Cerebellar cortex (tissue), 1 donor: ENCODE measurements at regions not wholly inside any gene's neighbourhood (a gene's known extent, or its start where the extent isn't known, plus 50 kb on each side); places are given as distances from the start of the nearest gene placed in this dataset.
"Not testable (repeated sequence)": the region's sequence is repeated elsewhere in the genome, so short reads cannot be mapped to it uniquely, and the experiment has no call there.

ENCODE experiments used
- DNase-seq: peaks from one replicate; pipeline ENCODE4 v3.0.0-alpha.2; 2015; ENCODE audit warnings: low spot score

- DNase-seq = no peak
Observed at GRCh38 chr4:111143510-111143909, 520.6 kb upstream of the PITX2 start.

GRCh38 chr4:111154934-111155333 is 532.1 kb upstream of the PITX2 start:
- no peak for DNase-seq

- DNase-seq = not testable (repeated sequence)
Observed at GRCh38 chr4:111164556-111164955, 541.7 kb upstream of the PITX2 start.

- DNase-seq = no peak
Observed at GRCh38 chr4:111174331-111174730, 551.5 kb upstream of the PITX2 start.

- DNase-seq = no peak
Observed at GRCh38 chr4:111178231-111178630, 555.4 kb upstream of the PITX2 start.

- no peak for DNase-seq
Observed at GRCh38 chr4:111187108-111187507, 564.2 kb upstream of the PITX2 start.

GRCh38 chr4:111198446-111198845 is 575.6 kb upstream of the PITX2 start:
- DNase-seq = no peak

- DNase-seq = no peak
Observed at GRCh38 chr4:111204797-111205196, 581.9 kb upstream of the PITX2 start.

GRCh38 chr4:111208970-111209369 is 586.1 kb upstream of the PITX2 start:
- no peak for DNase-seq

GRCh38 chr4:111209706-111210105 is 586.8 kb upstream of the PITX2 start:
- DNase-seq = no peak

- DNase-seq = no peak
Observed at GRCh38 chr4:111210595-111210994, 587.7 kb upstream of the PITX2 start.

- no peak for DNase-seq
Observed at GRCh38 chr4:111213531-111213930, 590.7 kb upstream of the PITX2 start.

- DNase-seq = no peak
Observed at GRCh38 chr4:111214371-111214770, 591.5 kb upstream of the PITX2 start.

- DNase-seq = no peak
Observed at GRCh38 chr4:111215755-111216154, 592.9 kb upstream of the PITX2 start.

GRCh38 chr4:111216791-111217190 is 593.9 kb upstream of the PITX2 start:
- DNase-seq = no peak

- no peak for DNase-seq
Observed at GRCh38 chr4:111221371-111221770, 598.5 kb upstream of the PITX2 start.

GRCh38 chr4:111228396-111228795 is 605.5 kb upstream of the PITX2 start:
- DNase-seq = no peak

- DNase-seq = no peak
Observed at GRCh38 chr4:111228874-111229273, 606.0 kb upstream of the PITX2 start.

GRCh38 chr4:111230265-111230664 is 607.4 kb upstream of the PITX2 start:
- DNase-seq = no peak

- no peak for DNase-seq
Observed at GRCh38 chr4:111231281-111231680, 608.4 kb upstream of the PITX2 start.

- DNase-seq = no peak
Observed at GRCh38 chr4:111234939-111235338, 612.1 kb upstream of the PITX2 start.

- DNase-seq = no peak
Observed at GRCh38 chr4:111263836-111264235, 641.0 kb upstream of the PITX2 start.

GRCh38 chr4:111266937-111267336 is 644.1 kb upstream of the PITX2 start:
- DNase-seq = no peak

- DNase-seq = no peak
Observed at GRCh38 chr4:111267786-111268185, 644.9 kb upstream of the PITX2 start.

- DNase-seq = no peak
Observed at GRCh38 chr4:111268769-111269414, 646.0 kb upstream of the PITX2 start.
